Activated naive CD4-positive, alpha-beta T cell treated with anti-CD3 and anti-CD28 coated beads, Interleukin-2, amount 10 ng/mL, durations not matched to agents 7 days and 5 days (primary cell): ENCODE measurements at regions not wholly inside any gene's neighbourhood (a gene's known extent, or its start where the extent isn't known, plus 50 kb on each side); places are given as distances from the start of the nearest gene placed in this dataset.

ENCODE experiments used
- CTCF ChIA-PET: fragments of 350-600 bp; sonication (Branson Sonifier 250); formaldehyde crosslinking; loops from one replicate; lab custom pipeline; 2021; ENCODE audit warnings: antibody characterized with exemption; lab: Charles Lee
- DNase-seq: peaks from one replicate; pipeline ENCODE4 v3.0.0-alpha.2; 2020
- H3K27ac Mint-ChIP-seq: one replicate; pipeline ENCODE4 v1.8.0; 2021; ENCODE audit warnings: mild to moderate bottlenecking, moderate library complexity, mixed read lengths
- H3K27me3 Mint-ChIP-seq: one replicate; pipeline ENCODE4 v1.8.0; 2021; ENCODE audit warnings: mild to moderate bottlenecking, mixed read lengths
- H3K36me3 Mint-ChIP-seq: one replicate; pipeline ENCODE4 v1.8.0; 2021; ENCODE audit warnings: mixed read lengths
- H3K4me1 Mint-ChIP-seq: one replicate; pipeline ENCODE4 v1.8.0; 2021; ENCODE audit warnings: mixed read lengths
- H3K4me3 Mint-ChIP-seq: one replicate; pipeline ENCODE4 v1.8.0; 2021; ENCODE audit warnings: mild to moderate bottlenecking, moderate library complexity, mixed read lengths
- H3K9me3 Mint-ChIP-seq: one replicate; pipeline ENCODE4 v1.8.0; 2021; ENCODE audit warnings: mixed read lengths

DNA sequence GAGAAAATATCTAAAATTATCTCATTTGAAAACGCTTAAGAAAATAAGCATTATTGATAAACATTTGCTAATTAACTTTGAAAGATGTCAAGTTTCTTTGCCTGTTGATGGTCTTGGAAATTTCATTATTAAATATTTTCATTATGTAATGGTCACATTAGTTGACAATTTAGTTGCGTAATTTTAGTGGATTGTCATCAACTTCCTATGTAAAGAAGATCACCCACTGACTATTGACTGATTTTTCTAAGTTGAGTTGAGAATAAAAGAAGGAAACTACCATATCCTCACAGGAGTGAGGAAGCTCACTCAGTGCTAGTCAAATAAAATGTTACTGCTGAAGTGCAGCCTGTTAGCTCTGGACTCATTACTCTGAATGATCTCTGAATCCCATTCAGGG lies 79.9 kb upstream of the LY86 start:
- H3K27me3 Mint-ChIP-seq = peaks cover 52% of the 10 kb centered on the region
- no peak for DNase-seq
- no peak overlapping the region for H3K4me3 Mint-ChIP-seq
- CTCF ChIA-PET = interaction anchor here (1.1 kb wide), 1 partner anchor 11 kb away, joined by 3 read pairs; no protein-coding TSS in a partner anchor
- H3K27ac Mint-ChIP-seq = no peak overlapping the region
- no peaks in the 10 kb centered on the region for H3K36me3 Mint-ChIP-seq
- no peaks in the 10 kb centered on the region for H3K9me3 Mint-ChIP-seq
- H3K4me1 Mint-ChIP-seq = no peaks in the 10 kb centered on the region

DNA sequence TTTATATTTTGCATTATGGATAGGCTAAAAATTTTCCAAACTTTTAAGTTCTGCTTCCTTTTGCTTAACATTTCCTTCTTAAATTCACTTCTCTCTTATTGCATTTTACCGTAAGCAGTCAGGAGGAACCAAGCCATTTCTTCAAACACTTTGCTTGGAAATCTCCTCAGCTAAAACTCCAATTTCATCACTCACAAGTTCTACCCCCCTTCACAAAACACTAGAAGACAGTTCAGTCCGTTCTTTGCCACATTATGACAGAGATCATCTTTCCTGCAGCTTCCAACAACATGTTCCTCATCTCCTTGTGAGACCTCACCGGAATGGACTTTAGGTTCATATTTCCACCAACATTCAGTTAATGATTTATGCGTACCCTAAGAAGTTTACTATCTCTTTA lies 79.2 kb upstream of the LY86 start:
- Mint-ChIP-seq H3K27ac (no peak overlapping the region), H3K4me1 (no peaks in the 10 kb centered on the region), H3K36me3 (no peaks in the 10 kb centered on the region), H3K4me3 (no peak overlapping the region), H3K27me3 (peaks cover 54% of the 10 kb centered on the region), H3K9me3 (no peaks in the 10 kb centered on the region)
- CTCF ChIA-PET = interaction anchor here (1.1 kb wide), 1 partner anchor 12 kb away, joined by 3 read pairs; no protein-coding TSS in a partner anchor
- DNase-seq = no peak

DNA sequence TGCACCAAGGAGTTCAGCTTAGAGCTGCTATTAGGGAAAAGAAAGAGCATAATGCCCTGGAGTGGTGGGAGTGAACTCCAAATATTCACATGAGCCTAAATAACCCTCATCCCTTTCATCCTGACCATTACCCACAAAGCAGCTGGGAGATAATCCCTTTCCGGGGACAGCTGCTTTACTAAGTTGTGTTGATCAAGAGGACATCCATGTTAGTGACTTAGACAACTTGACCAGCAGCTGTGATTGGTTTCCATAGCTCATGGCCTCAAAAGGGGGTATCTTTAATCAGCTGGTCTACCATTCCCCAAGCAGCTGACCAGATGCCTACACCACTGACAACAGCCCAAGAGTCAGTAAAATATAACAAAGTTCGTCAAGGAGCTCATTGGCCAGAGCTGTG lies 75.8 kb upstream of the LY86 start:
- H3K4me3 Mint-ChIP-seq = no peak overlapping the region
- H3K4me1 Mint-ChIP-seq = peaks cover 12% of the 10 kb centered on the region
- no peaks in the 10 kb centered on the region for H3K36me3 Mint-ChIP-seq
- CTCF ChIA-PET = no interaction called here
- no peak overlapping the region for H3K27ac Mint-ChIP-seq
- H3K9me3 Mint-ChIP-seq = no peaks in the 10 kb centered on the region
- peaks cover 62% of the 10 kb centered on the region for H3K27me3 Mint-ChIP-seq
- no peak for DNase-seq

DNA sequence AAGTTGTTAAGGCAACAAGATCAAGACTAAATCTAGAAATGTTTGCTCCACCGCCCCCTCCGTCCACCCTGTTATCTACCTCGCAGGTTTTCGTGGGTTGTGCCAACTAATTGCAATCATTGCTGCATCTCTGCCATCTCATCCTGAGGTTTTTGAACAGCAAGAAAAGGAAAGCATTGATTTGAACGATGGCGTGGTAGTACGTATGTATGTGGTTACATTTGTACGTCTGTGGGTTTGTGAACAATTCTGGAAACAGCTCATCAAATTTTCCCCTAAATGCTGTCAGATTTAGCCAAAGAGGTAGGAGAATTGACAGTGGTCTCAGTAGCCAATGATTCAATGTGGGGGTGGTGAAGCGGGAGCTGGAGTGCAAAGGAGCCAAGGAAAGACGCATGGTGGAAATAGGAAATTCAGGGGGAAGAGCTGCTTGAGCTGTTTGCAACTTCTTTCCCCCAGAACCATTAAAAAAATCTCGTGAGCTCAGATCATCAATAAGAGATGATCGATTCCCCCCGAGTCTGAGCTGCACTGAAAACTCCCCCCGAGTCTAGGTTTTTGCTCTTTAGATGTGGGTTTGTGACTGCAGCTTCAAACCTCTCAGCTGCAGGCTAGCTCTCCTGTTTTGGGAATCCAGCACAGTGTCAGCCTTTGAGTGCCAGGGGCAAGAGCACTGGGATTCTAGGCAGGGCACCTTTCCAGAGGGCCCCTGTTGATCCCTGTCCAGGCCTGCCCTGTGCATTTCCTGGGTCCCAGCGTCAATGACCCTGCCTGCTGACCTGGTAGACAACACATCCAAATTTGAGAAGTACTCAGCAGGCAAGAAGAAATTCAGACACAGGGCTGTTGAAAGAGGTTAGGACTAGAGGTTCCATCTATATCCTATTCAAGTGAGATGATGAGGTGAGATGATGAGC lies 72.6 kb upstream of the LY86 start:
- Mint-ChIP-seq H3K27ac (no peak overlapping the region), H3K4me3 (no peak overlapping the region), H3K36me3 (no peaks in the 10 kb centered on the region), H3K9me3 (no peaks in the 10 kb centered on the region), H3K4me1 (peaks cover 15% of the 10 kb centered on the region), H3K27me3 (peaks cover 87% of the 10 kb centered on the region)
- CTCF ChIA-PET = interaction anchor here (0.7 kb wide), 1 partner anchor 451 kb away, joined by 3 read pairs; no protein-coding TSS in a partner anchor
- DNase-seq = peak; percentile 43

- peaks cover 87% of the 10 kb centered on the region for H3K27me3 Mint-ChIP-seq
- CTCF ChIA-PET = interaction anchor here (0.7 kb wide), 1 partner anchor 452 kb away, joined by 3 read pairs; no protein-coding TSS in a partner anchor
- no peak for DNase-seq
- H3K4me1 Mint-ChIP-seq = peaks cover 15% of the 10 kb centered on the region
- H3K36me3 Mint-ChIP-seq = no peaks in the 10 kb centered on the region
- H3K9me3 Mint-ChIP-seq = no peaks in the 10 kb centered on the region
- no peak overlapping the region for H3K27ac Mint-ChIP-seq
- no peak overlapping the region for H3K4me3 Mint-ChIP-seq
These were observed 71.7 kb upstream of the LY86 start for GRCh38 chr6:6516666-6517458.

DNA sequence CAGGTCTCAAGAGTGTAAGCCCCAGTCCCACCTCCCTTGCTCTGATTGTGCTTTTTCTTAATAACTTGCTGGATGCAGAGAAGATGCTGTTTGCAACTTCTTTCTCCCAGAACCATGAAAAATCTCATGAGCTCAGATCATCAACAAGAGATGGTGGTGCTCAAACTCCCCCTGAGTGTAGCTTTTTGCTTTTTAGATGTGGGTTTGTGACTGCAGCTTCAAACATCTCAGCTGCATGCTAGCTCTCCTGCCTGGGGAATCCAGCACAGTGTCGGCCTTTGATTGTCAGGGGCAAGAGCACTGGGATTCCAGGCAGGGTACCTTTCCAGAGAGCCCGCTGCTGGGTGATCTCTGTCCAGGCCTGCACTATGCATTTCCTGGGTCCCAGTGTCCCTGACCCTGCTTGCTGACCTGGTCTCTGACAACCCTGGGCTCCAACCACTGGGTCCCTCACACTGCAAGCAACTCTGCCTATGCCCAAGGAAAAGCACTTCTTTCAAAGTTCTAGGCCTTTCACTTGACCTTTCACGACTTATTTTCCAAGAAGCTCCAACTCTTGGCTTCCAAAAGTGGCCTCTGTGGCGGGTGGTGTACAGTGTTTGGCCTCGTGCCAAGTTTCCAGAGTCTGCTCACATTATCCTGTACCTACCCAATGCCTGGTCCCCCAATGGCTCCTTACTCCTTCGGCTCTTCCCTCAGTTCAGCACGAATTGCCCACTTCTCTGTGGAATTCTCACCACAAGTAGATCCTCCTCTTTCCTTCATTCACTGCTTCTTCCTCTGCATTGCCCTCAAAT lies 69.7 kb upstream of the LY86 start:
- Mint-ChIP-seq H3K27me3 (peaks cover 89% of the 10 kb centered on the region), H3K27ac (no peak overlapping the region), H3K36me3 (no peaks in the 10 kb centered on the region), H3K4me3 (no peak overlapping the region), H3K4me1 (peaks cover 15% of the 10 kb centered on the region), H3K9me3 (no peaks in the 10 kb centered on the region)
- CTCF ChIA-PET = interaction anchor here (0.9 to 1.8 kb wide), 2 partner anchors 28 to 389 kb away, joined by 3 to 4 read pairs; no protein-coding TSS in a partner anchor
- DNase-seq = no peak

GRCh38 chr6:6521961-6522482 lies 66.5 kb upstream of the LY86 start:
- H3K27me3 Mint-ChIP-seq = peaks cover 76% of the 10 kb centered on the region
- CTCF ChIA-PET = no interaction called here

GRCh38 chr6:6522709-6523108 lies 65.8 kb upstream of the LY86 start:
- CTCF ChIA-PET = no interaction called here
- no peak for DNase-seq
- Mint-ChIP-seq H3K27ac (no peak overlapping the region), H3K27me3 (peaks cover 71% of the 10 kb centered on the region), H3K4me3 (no peak overlapping the region), H3K9me3 (no peaks in the 10 kb centered on the region), H3K36me3 (no peaks in the 10 kb centered on the region), H3K4me1 (peaks cover 3% of the 10 kb centered on the region)

More at GRCh38 chr6:6521961-6522482, 66.5 kb upstream of the LY86 start:
- Mint-ChIP-seq H3K36me3 (no peaks in the 10 kb centered on the region), H3K4me1 (peaks cover 3% of the 10 kb centered on the region), H3K4me3 (no peak overlapping the region), H3K9me3 (no peaks in the 10 kb centered on the region), H3K27ac (no peak overlapping the region)
- no peak for DNase-seq

- Mint-ChIP-seq H3K27ac (no peak overlapping the region), H3K4me1 (no peaks in the 10 kb centered on the region), H3K4me3 (no peak overlapping the region), H3K27me3 (peaks cover 58% of the 10 kb centered on the region), H3K9me3 (no peaks in the 10 kb centered on the region), H3K36me3 (no peaks in the 10 kb centered on the region)
- no peak for DNase-seq
- CTCF ChIA-PET = no interaction called here
These were observed 63.6 kb upstream of the LY86 start for GRCh38 chr6:6524951-6525350.

GRCh38 chr6:6525933-6526332 lies 62.6 kb upstream of the LY86 start:
- Mint-ChIP-seq H3K4me1 (no peaks in the 10 kb centered on the region), H3K36me3 (no peaks in the 10 kb centered on the region), H3K27ac (no peak overlapping the region), H3K27me3 (peaks cover 53% of the 10 kb centered on the region), H3K9me3 (no peaks in the 10 kb centered on the region), H3K4me3 (no peak overlapping the region)
- no peak for DNase-seq
- CTCF ChIA-PET = interaction anchor here (0.6 kb wide), 1 partner anchor 412 kb away, joined by 3 read pairs; no protein-coding TSS in a partner anchor

GRCh38 chr6:6529275-6529674 lies 59.2 kb upstream of the LY86 start:
- Mint-ChIP-seq H3K4me3 (no peak overlapping the region), H3K9me3 (no peaks in the 10 kb centered on the region), H3K4me1 (no peaks in the 10 kb centered on the region), H3K27ac (no peak overlapping the region), H3K27me3 (peaks cover 39% of the 10 kb centered on the region), H3K36me3 (peaks cover 1% of the 10 kb centered on the region)
- CTCF ChIA-PET = interaction anchor here (1.1 to 1.2 kb wide), 2 partner anchors 18 to 488 kb away, joined by 3 read pairs; no protein-coding TSS in a partner anchor
- DNase-seq = no peak

- H3K36me3 Mint-ChIP-seq = peaks cover 1% of the 10 kb centered on the region
- no peak for DNase-seq
- peaks cover 2% of the 10 kb centered on the region for H3K4me1 Mint-ChIP-seq
- no peaks in the 10 kb centered on the region for H3K9me3 Mint-ChIP-seq
- CTCF ChIA-PET = no interaction called here
- H3K27me3 Mint-ChIP-seq = peaks cover 36% of the 10 kb centered on the region
- no peak overlapping the region for H3K27ac Mint-ChIP-seq
- no peak overlapping the region for H3K4me3 Mint-ChIP-seq
These were observed 55.3 kb upstream of the LY86 start for GRCh38 chr6:6533176-6533575.

DNA sequence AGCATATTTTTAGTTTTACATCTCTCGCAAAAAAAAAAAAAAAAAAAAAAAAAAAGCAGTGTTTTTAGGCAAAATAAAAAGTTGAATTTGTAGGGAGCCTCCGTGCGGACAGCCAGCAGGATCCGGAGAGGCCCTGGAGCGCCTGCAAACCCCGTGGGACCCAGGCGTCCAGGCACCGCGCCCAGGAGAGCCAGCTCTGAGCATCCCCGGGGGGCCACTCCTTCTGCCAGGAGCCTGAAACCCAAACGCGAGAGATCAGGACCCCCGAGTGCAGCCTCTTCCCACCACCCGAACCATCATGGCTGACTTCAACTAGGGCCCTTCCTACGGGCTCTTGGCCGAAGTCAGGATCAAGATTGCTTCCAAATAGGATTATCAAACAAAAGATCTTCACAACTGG lies 54.1 kb upstream of the LY86 start:
- Mint-ChIP-seq H3K4me1 (peaks cover 10% of the 10 kb centered on the region), H3K36me3 (peaks cover 1% of the 10 kb centered on the region), H3K9me3 (no peaks in the 10 kb centered on the region), H3K27ac (no peak overlapping the region), H3K4me3 (no peak overlapping the region), H3K27me3 (peaks cover 42% of the 10 kb centered on the region)
- no peak for DNase-seq
- CTCF ChIA-PET = no interaction called here
